Activated naive CD4-positive, alpha-beta T cell treated with anti-CD3 and anti-CD28 coated beads, Interleukin-2, amount 10 ng/mL, durations not matched to agents 7 days and 5 days (primary cell): ENCODE measurements at regions not wholly inside any gene's neighbourhood (a gene's known extent, or its start where the extent isn't known, plus 50 kb on each side); places are given as distances from the start of the nearest gene placed in this dataset.
A peak's percentile ranks its signal among the peaks of the same experiment; 100 is the strongest.

Experiments
- CTCF ChIA-PET: fragments of 350-600 bp; sonication (Branson Sonifier 250); formaldehyde crosslinking; loops from one replicate; lab custom pipeline; 2021; ENCODE audit warnings: antibody characterized with exemption; lab: Charles Lee
- DNase-seq: peaks from one replicate; pipeline ENCODE4 v3.0.0-alpha.2; 2020
- H3K27ac Mint-ChIP-seq: one replicate; pipeline ENCODE4 v1.8.0; 2021; ENCODE audit warnings: mild to moderate bottlenecking, moderate library complexity, mixed read lengths
- H3K27me3 Mint-ChIP-seq: one replicate; pipeline ENCODE4 v1.8.0; 2021; ENCODE audit warnings: mild to moderate bottlenecking, mixed read lengths
- H3K36me3 Mint-ChIP-seq: one replicate; pipeline ENCODE4 v1.8.0; 2021; ENCODE audit warnings: mixed read lengths
- H3K4me1 Mint-ChIP-seq: one replicate; pipeline ENCODE4 v1.8.0; 2021; ENCODE audit warnings: mixed read lengths
- H3K4me3 Mint-ChIP-seq: one replicate; pipeline ENCODE4 v1.8.0; 2021; ENCODE audit warnings: mild to moderate bottlenecking, moderate library complexity, mixed read lengths
- H3K9me3 Mint-ChIP-seq: one replicate; pipeline ENCODE4 v1.8.0; 2021; ENCODE audit warnings: mixed read lengths

DNA sequence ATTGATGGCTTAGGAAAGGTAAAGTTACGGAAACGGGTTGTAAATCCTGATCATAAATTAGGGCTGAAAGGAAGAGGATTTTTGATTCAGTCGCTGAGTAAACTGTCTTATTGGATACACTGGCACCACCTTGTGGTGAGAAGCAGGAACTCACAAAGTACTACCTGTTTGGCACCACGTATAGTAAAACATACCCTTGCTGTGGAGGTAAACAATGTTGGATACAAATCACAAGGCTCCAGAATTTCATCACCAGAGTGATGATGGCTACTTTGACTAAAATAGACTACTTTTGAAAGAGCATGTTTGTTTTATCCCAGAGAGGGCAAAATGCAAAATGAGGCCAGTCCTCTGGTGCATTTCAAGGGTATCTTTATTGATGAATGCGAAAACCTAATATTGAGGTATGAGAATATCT lies 216.9 kb downstream of the IGSF11 start:
- no peaks in the 10 kb centered on the region for H3K4me1 Mint-ChIP-seq
- DNase-seq: peak; percentile 54
- CTCF ChIA-PET: no interaction called here

GRCh38 chr3:118818386-118818785 lies 216.3 kb downstream of the IGSF11 start:
- no peak overlapping the region for H3K27ac Mint-ChIP-seq
- no peak for DNase-seq
- H3K36me3 Mint-ChIP-seq: no peaks in the 10 kb centered on the region
- H3K9me3 Mint-ChIP-seq: no peaks in the 10 kb centered on the region
- no peak overlapping the region for H3K4me3 Mint-ChIP-seq
- no peaks in the 10 kb centered on the region for H3K27me3 Mint-ChIP-seq
- H3K4me1 Mint-ChIP-seq: no peaks in the 10 kb centered on the region
- CTCF ChIA-PET: interaction anchor here (0.6 kb wide), 2 partner anchors 216 to 1800 kb away, joined by 3 read pairs; partner anchors contain the start of gene IGSF11

More for the DNA sequence above, 216.9 kb downstream of the IGSF11 start:
- no peaks in the 10 kb centered on the region for H3K9me3 Mint-ChIP-seq
- no peaks in the 10 kb centered on the region for H3K36me3 Mint-ChIP-seq
- H3K27ac Mint-ChIP-seq: no peak overlapping the region
- no peak overlapping the region for H3K4me3 Mint-ChIP-seq
- no peaks in the 10 kb centered on the region for H3K27me3 Mint-ChIP-seq

DNA sequence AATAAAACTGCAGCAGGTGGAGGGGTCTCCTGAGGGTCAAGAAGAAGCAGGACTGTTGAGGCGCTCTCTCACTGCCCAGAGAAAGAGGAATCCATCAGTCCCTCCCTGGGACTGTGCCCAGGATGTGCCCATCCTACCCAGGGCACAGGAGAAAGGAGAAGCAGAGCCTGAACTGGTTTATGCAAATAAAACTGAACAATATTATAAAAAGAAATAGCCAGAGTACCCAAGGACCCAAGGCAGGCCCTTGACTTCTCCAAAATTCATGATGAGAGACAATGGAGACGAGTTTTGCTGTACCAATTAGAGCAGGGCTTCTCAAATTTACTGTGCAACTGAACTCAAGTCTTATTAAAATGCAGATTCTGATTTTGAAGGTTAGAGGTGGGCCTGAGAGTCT lies 211.0 kb downstream of the IGSF11 start:
- H3K27ac Mint-ChIP-seq: no peak overlapping the region
- H3K9me3 Mint-ChIP-seq: no peaks in the 10 kb centered on the region
- DNase-seq: no peak
- CTCF ChIA-PET: no interaction called here
- H3K27me3 Mint-ChIP-seq: peaks cover 5% of the 10 kb centered on the region
- no peaks in the 10 kb centered on the region for H3K36me3 Mint-ChIP-seq
- no peak overlapping the region for H3K4me3 Mint-ChIP-seq
- no peaks in the 10 kb centered on the region for H3K4me1 Mint-ChIP-seq

GRCh38 chr3:118827446-118827845 lies 207.2 kb downstream of the IGSF11 start:
- Mint-ChIP-seq H3K4me3 (no peak overlapping the region), H3K27me3 (peaks cover 5% of the 10 kb centered on the region), H3K27ac (no peak overlapping the region), H3K9me3 (no peaks in the 10 kb centered on the region), H3K36me3 (no peaks in the 10 kb centered on the region), H3K4me1 (no peaks in the 10 kb centered on the region)
- no peak for DNase-seq
- CTCF ChIA-PET: interaction anchor here (0.6 kb wide), 1 partner anchor 10 kb away, joined by 3 read pairs; no protein-coding TSS in a partner anchor

- Mint-ChIP-seq H3K27ac (no peak overlapping the region), H3K36me3 (no peaks in the 10 kb centered on the region), H3K27me3 (peaks cover 5% of the 10 kb centered on the region), H3K4me3 (no peak overlapping the region), H3K4me1 (no peaks in the 10 kb centered on the region), H3K9me3 (no peaks in the 10 kb centered on the region)
- DNase-seq: no peak
- CTCF ChIA-PET: no interaction called here
These were observed 206.3 kb downstream of the IGSF11 start for GRCh38 chr3:118828351-118828750.

GRCh38 chr3:118833075-118833474 lies 201.6 kb downstream of the IGSF11 start:
- H3K27ac Mint-ChIP-seq: no peak overlapping the region
- no peaks in the 10 kb centered on the region for H3K36me3 Mint-ChIP-seq
- DNase-seq: no peak
- no peaks in the 10 kb centered on the region for H3K4me1 Mint-ChIP-seq
- H3K27me3 Mint-ChIP-seq: no peaks in the 10 kb centered on the region
- H3K4me3 Mint-ChIP-seq: no peak overlapping the region
- peaks cover 1% of the 10 kb centered on the region for H3K9me3 Mint-ChIP-seq
- CTCF ChIA-PET: interaction anchor here (1.0 kb wide), 1 partner anchor 51 kb away, joined by 3 read pairs; no protein-coding TSS in a partner anchor

DNA sequence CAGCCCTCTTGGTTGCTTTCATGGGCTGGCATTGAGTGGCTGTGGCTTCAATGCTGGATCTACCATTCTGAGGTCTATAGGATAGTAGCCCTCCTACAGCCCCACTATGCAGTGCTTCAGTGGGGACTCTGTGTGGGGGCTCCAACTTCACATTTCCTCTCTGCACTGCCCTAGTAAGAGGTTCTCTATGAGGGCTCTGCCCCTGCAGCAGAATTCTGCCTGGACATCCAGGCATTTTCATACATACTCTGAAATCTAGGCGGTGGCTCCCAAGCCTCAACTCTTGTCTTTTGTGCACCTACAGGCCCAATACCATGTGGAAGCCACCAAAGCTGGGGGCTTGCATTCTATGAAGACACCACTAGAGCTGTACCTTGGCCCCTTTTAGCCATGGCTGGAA lies 195.8 kb downstream of the IGSF11 start:
- Mint-ChIP-seq H3K4me3 (no peak overlapping the region), H3K27ac (no peak overlapping the region), H3K27me3 (no peaks in the 10 kb centered on the region), H3K4me1 (no peaks in the 10 kb centered on the region), H3K9me3 (peaks cover 30% of the 10 kb centered on the region), H3K36me3 (no peaks in the 10 kb centered on the region)
- no peak for DNase-seq
- CTCF ChIA-PET: no interaction called here

- H3K27ac Mint-ChIP-seq: no peak overlapping the region
- DNase-seq: no peak
- no peaks in the 10 kb centered on the region for H3K4me1 Mint-ChIP-seq
- H3K36me3 Mint-ChIP-seq: no peaks in the 10 kb centered on the region
- no peak overlapping the region for H3K4me3 Mint-ChIP-seq
- peaks cover 30% of the 10 kb centered on the region for H3K9me3 Mint-ChIP-seq
- no peaks in the 10 kb centered on the region for H3K27me3 Mint-ChIP-seq
- CTCF ChIA-PET: no interaction called here
These were observed 192.3 kb downstream of the IGSF11 start for GRCh38 chr3:118842147-118842863.

DNA sequence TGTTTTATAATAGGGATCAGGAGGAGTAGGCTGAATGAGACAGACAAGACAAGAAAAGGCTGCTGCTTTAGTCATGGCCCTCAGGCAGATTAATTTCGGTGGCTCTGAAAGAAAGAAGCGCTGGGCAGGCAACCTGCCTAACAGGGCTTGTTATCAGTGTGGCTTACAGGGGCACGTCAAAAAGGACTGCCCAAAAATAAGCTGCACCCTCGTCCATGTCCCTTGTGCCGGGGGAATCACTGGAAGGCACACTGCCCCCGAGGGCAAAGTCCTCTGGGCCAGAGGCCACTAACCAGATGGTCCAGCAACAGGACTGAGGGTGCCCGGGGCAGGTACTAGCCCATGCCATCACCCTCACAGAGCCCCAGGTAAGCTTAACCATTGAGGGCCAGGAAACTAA lies 188.5 kb downstream of the IGSF11 start:
- H3K27me3 Mint-ChIP-seq: no peaks in the 10 kb centered on the region
- no peak overlapping the region for H3K27ac Mint-ChIP-seq
- no peak for DNase-seq
- no peaks in the 10 kb centered on the region for H3K4me1 Mint-ChIP-seq
- no peak overlapping the region for H3K4me3 Mint-ChIP-seq
- CTCF ChIA-PET: no interaction called here
- H3K9me3 Mint-ChIP-seq: peaks cover 17% of the 10 kb centered on the region
- H3K36me3 Mint-ChIP-seq: no peaks in the 10 kb centered on the region
